WERI-Rb-1 (cell line): ENCODE measurements at regions not wholly inside any gene's neighbourhood (a gene's known extent, or its start where the extent isn't known, plus 50 kb on each side); places are given as distances from the start of the nearest gene placed in this dataset.
A peak's percentile ranks its signal among the peaks of the same experiment; 100 is the strongest.

Experiments used
- DNase-seq: peaks from one replicate; pipeline ENCODE4 v3.0.0-alpha.2; 2020
- H3K27ac ChIP-seq: fragments of 250-450 bp; sonication (Bioruptor Pico); 2 replicates; pipeline ENCODE4 v1.5.1; 2020; ENCODE audit warnings: mild to moderate bottlenecking, moderate library complexity
- H3K27me3 ChIP-seq: fragments of 250-450 bp; sonication (Bioruptor Pico); 2 replicates; pipeline ENCODE4 v1.5.1; 2021; ENCODE audit warnings: mild to moderate bottlenecking, low read depth, moderate library complexity; ENCODE audit not compliant: insufficient read depth, severe bottlenecking
- H3K36me3 ChIP-seq: fragments of 250-450 bp; sonication (Bioruptor Pico); 2 replicates; pipeline ENCODE4 v1.5.1; 2020; ENCODE audit warnings: mild to moderate bottlenecking, moderate library complexity
- H3K4me3 ChIP-seq: 2 replicates; pipeline ENCODE4 v1.5.1; 2011; ENCODE audit warnings: low read depth, mild to moderate bottlenecking, control low read depth, low read length
- H3K9me3 ChIP-seq: fragments of 250-450 bp; sonication (Bioruptor Pico); 2 replicates; pipeline ENCODE4 v1.5.1; 2021; ENCODE audit warnings: mild to moderate bottlenecking, moderate library complexity; ENCODE audit not compliant: severe bottlenecking
- TF ChIP-seq, protein P1 (sequence below): IDR thresholded peaks from 2 replicates; pipeline ENCODE4 v1.5.1; 2011; ENCODE audit warnings: low read depth, mild to moderate bottlenecking, control low read depth, inconsistent platforms, low read length

DNA sequence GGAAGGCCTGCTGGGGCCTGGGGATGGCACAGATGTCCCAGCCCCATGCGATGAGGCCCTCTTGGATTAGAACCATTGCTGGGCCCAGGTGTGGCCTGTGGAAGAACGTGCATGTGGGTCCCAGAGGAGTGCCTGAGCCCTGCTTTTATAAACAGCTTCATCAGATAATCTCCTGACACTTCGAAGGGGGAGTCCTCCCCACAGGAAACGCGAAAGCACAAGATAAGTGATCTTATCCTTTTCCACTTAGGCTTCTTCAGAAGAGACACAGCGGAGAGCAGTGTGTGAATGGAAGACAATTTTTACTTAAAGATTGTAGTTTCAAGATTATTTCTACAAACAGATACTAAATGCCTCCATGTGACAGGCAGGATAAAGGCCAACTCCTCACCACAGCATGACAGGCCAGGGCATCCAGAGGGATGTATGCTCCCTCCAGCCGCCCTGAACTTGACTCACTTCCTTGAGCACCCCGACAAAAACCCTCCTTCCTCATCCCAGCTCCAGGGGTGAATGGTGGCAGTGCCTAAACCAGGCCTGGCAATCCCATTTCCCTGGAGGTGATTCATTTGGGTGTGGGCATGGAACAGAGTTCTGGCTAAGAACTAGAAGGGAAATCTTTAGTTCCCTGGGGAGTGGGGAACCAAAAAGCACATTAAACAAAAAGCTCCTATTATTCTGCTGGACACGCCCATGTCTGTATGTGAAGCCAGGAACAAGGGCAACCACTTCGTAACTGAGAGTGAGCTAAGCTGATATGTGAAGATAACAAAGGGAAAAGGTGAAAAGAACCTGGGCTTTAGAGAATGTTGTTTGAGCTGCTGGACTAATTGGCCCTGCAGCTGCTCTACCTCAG lies 56.2 kb upstream of the TMEM163 start:
- Histone ChIP-seq H3K27me3 (peaks cover 41% of the 10 kb centered on the region), H3K4me3 (no peak overlapping the region), H3K9me3 (no peaks in the 10 kb centered on the region), H3K36me3 (no peaks in the 10 kb centered on the region), H3K27ac (no peak overlapping the region)
- TF ChIP-seq, protein P1, sequence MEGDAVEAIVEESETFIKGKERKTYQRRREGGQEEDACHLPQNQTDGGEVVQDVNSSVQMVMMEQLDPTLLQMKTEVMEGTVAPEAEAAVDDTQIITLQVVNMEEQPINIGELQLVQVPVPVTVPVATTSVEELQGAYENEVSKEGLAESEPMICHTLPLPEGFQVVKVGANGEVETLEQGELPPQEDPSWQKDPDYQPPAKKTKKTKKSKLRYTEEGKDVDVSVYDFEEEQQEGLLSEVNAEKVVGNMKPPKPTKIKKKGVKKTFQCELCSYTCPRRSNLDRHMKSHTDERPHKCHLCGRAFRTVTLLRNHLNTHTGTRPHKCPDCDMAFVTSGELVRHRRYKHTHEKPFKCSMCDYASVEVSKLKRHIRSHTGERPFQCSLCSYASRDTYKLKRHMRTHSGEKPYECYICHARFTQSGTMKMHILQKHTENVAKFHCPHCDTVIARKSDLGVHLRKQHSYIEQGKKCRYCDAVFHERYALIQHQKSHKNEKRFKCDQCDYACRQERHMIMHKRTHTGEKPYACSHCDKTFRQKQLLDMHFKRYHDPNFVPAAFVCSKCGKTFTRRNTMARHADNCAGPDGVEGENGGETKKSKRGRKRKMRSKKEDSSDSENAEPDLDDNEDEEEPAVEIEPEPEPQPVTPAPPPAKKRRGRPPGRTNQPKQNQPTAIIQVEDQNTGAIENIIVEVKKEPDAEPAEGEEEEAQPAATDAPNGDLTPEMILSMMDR: no peak
- no peak for DNase-seq

GRCh38 chr2:134776836-134777235 lies 58.0 kb upstream of the TMEM163 start:
- H3K4me3 ChIP-seq: no peak overlapping the region
- TF ChIP-seq, protein P1: no peak
- H3K9me3 ChIP-seq: no peaks in the 10 kb centered on the region
- H3K36me3 ChIP-seq: no peaks in the 10 kb centered on the region
- H3K27me3 ChIP-seq: peaks cover 30% of the 10 kb centered on the region
- no peak for DNase-seq
- H3K27ac ChIP-seq: no peak overlapping the region

GRCh38 chr2:134777593-134777992 lies 58.8 kb upstream of the TMEM163 start:
- Histone ChIP-seq H3K27me3 (peaks cover 25% of the 10 kb centered on the region), H3K9me3 (no peaks in the 10 kb centered on the region), H3K4me3 (no peak overlapping the region), H3K36me3 (no peaks in the 10 kb centered on the region), H3K27ac (no peak overlapping the region)
- TF ChIP-seq, protein P1: no peak
- no peak for DNase-seq

DNA sequence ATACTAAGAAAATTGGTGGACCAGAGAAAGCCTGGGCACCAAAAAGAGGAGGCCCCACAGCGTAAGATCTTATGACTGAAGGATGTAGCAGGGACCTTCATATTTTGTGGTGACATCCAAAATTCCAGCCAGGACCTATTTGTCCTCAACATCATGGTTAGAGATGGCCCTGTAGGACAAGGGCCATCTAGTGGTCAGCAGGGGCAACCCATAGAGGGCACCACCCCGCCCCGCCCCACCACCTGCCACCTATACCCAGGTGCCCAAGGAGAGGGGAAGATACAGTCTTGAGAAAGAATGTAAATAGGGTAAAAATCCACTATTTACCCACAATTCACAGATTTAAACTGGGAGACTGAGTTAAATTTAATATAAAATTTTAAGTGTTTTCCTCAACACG lies 59.6 kb upstream of the TMEM163 start:
- no peak overlapping the region for H3K27ac ChIP-seq
- DNase-seq: peak; percentile 46
- no peaks in the 10 kb centered on the region for H3K9me3 ChIP-seq
- no peaks in the 10 kb centered on the region for H3K36me3 ChIP-seq
- H3K4me3 ChIP-seq: no peak overlapping the region
- H3K27me3 ChIP-seq: peaks cover 19% of the 10 kb centered on the region
- TF ChIP-seq, protein P1: peak; percentile 76

- Histone ChIP-seq H3K27ac (no peak overlapping the region), H3K36me3 (no peaks in the 10 kb centered on the region), H3K27me3 (no peaks in the 10 kb centered on the region), H3K9me3 (no peaks in the 10 kb centered on the region), H3K4me3 (no peak overlapping the region)
- TF ChIP-seq, protein P1: no peak
- DNase-seq: no peak
Observed at GRCh38 chr2:134780972-134781371, 57.4 kb upstream of the ACMSD start.

DNA sequence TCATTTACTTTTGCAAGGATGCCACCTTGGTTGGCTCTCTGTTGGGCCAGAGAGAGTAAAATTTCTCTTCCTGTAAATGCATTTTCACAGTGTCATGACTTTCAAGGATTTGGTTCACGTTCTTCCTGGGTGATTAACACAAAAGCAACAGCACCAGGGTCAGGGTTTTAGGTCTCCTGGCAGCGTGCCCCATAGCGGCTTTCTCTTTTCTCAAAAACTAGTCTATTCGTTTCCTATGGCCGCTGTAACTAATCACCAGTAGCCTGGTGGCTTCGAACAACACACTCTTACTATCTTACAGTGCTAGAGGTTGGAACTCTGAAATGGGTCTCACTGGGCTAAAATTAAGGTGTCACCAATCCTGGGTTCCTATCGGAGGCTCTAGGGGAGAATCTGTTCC lies 56.3 kb upstream of the ACMSD start:
- no peak overlapping the region for H3K27ac ChIP-seq
- no peak for DNase-seq
- no peaks in the 10 kb centered on the region for H3K27me3 ChIP-seq
- H3K36me3 ChIP-seq: no peaks in the 10 kb centered on the region
- H3K4me3 ChIP-seq: no peak overlapping the region
- TF ChIP-seq, protein P1: no peak
- peaks cover 2% of the 10 kb centered on the region for H3K9me3 ChIP-seq
